ENCODE measurements at regions not wholly inside any gene's neighbourhood (a gene's known extent, or its start where the extent isn't known, plus 50 kb on each side); places are given as distances from the start of the nearest gene placed in this dataset.
A peak's percentile ranks its signal among the peaks of the same experiment; 100 is the strongest.

DNA sequence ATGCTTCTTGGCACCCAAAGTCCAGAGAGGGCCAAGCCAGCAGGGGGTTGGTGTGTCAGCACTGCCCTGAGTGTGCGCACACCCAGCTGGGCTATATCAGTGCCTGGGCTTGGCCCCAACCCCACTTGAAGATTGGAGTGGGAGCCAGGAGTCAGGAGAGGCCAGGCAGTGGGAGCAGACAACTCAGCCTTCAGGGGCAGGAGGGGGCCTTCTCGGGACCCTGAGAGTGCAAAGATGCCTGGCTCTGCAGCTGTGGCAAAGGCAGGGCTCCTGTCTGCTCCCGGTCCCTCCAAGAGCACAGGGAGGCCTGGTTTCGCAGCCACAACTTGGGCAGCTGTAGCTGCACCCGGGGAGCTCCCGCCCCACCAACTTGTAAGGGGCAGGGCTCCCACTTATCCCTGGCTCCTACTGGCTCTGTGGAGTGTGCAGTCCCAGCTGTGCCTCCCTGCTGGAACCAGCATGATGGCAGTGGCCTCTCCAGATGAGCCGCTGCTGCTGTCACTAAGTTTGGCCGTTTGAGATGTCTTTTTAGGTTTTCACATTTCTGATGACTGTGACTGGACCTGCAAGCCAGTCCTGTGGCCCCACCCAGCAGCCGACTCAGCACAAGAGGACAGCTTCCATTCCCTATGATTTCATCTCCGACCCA is 148.8 kb upstream of the HS6ST1 start:
- no peaks in the 10 kb centered on the region for H3K27me3 ChIP-seq
- 92% methylated on average over 10 of the region's 10 CpGs for WGBS (ENCODE audit: low lambda C conversion rate, missing lambda C conversion rate)
- no peak overlapping the region for H3K27ac ChIP-seq
- no peak overlapping the region for H3K4me3 ChIP-seq
- H3K9me3 ChIP-seq (ENCODE audit: low read depth): peaks cover 2% of the 10 kb centered on the region
- no peaks in the 10 kb centered on the region for H3K79me2 ChIP-seq
- H3K4me1 ChIP-seq (ENCODE audit: insufficient read depth): no peaks in the 10 kb centered on the region
- H2AFZ ChIP-seq: no peak overlapping the region
- H3K4me2 ChIP-seq: no peak overlapping the region
- DNase-seq (ENCODE audit: low spot score): no peak
- no peaks in the 10 kb centered on the region for H4K20me1 ChIP-seq (ENCODE audit: insufficient read depth, poor library complexity, severe bottlenecking)
- no peaks in the 10 kb centered on the region for H3K9me2 ChIP-seq (replicated peaks; ENCODE audit: insufficient read depth)
- no peaks in the 10 kb centered on the region for H3K36me3 ChIP-seq (replicated peaks; ENCODE audit: insufficient read depth, low read depth)
- TF ChIP-seq CTCF (IDR thresholded peaks at IDR 0.05; ENCODE audit: poor library complexity) (no peak), EZH2phosphoT487 (IDR thresholded peaks at IDR 0.05; ENCODE audit: low read depth, severe bottlenecking, unreplicated experiment) (no peak), EZH2 (IDR thresholded peaks at IDR 0.05; ENCODE audit: borderline replicate concordance) (no peak)

- Histone ChIP-seq H4K20me1 (ENCODE audit: insufficient read depth, poor library complexity, severe bottlenecking) (no peaks in the 10 kb centered on the region), H3K9me3 (ENCODE audit: low read depth) (peaks cover 2% of the 10 kb centered on the region), H3K4me1 (ENCODE audit: insufficient read depth) (peaks cover 6% of the 10 kb centered on the region), H3K4me3 (no peak overlapping the region), H3K9me2 (replicated peaks; ENCODE audit: insufficient read depth) (no peaks in the 10 kb centered on the region), H3K79me2 (no peaks in the 10 kb centered on the region), H3K36me3 (replicated peaks; ENCODE audit: insufficient read depth, low read depth) (no peaks in the 10 kb centered on the region), H2AFZ (no peak overlapping the region), H3K27ac (no peak overlapping the region), H3K27me3 (no peaks in the 10 kb centered on the region), H3K4me2 (no peak overlapping the region)
- TF ChIP-seq EZH2phosphoT487 (IDR thresholded peaks at IDR 0.05; ENCODE audit: low read depth, severe bottlenecking, unreplicated experiment): no peak
- no peak for TF ChIP-seq EZH2 (IDR thresholded peaks at IDR 0.05; ENCODE audit: borderline replicate concordance)
- TF ChIP-seq CTCF (IDR thresholded peaks at IDR 0.05; ENCODE audit: poor library complexity): no peak
- 80% methylated on average over 3 of the region's 3 CpGs for WGBS (ENCODE audit: low lambda C conversion rate, missing lambda C conversion rate)
- no peak for DNase-seq (ENCODE audit: low spot score)
Observed at GRCh38 chr2:128468186-128468920, 149.7 kb upstream of the HS6ST1 start.

- no peak overlapping the region for H3K4me3 ChIP-seq
- no peak for DNase-seq (ENCODE audit: low spot score)
- no peaks in the 10 kb centered on the region for H3K36me3 ChIP-seq (replicated peaks; ENCODE audit: insufficient read depth, low read depth)
- H2AFZ ChIP-seq: no peak overlapping the region
- H3K4me2 ChIP-seq: no peak overlapping the region
- peaks cover 13% of the 10 kb centered on the region for H3K4me1 ChIP-seq (ENCODE audit: insufficient read depth)
- peaks cover 2% of the 10 kb centered on the region for H3K9me3 ChIP-seq (ENCODE audit: low read depth)
- no peaks in the 10 kb centered on the region for H3K27me3 ChIP-seq
- H3K27ac ChIP-seq: no peak overlapping the region
- WGBS (ENCODE audit: low lambda C conversion rate, missing lambda C conversion rate): 93% methylated on average over 1 of the region's 1 CpG
- H4K20me1 ChIP-seq (ENCODE audit: insufficient read depth, poor library complexity, severe bottlenecking): no peaks in the 10 kb centered on the region
- no peak for TF ChIP-seq EZH2phosphoT487 (IDR thresholded peaks at IDR 0.05; ENCODE audit: low read depth, severe bottlenecking, unreplicated experiment)
- no peak for TF ChIP-seq EZH2 (IDR thresholded peaks at IDR 0.05; ENCODE audit: borderline replicate concordance)
- TF ChIP-seq CTCF (IDR thresholded peaks at IDR 0.05; ENCODE audit: poor library complexity): peak; percentile 22
- no peaks in the 10 kb centered on the region for H3K79me2 ChIP-seq
- H3K9me2 ChIP-seq (replicated peaks; ENCODE audit: insufficient read depth): no peaks in the 10 kb centered on the region
Observed at GRCh38 chr2:128469203-128469602, 150.5 kb upstream of the HS6ST1 start.
